Common myeloid progenitor, CD34-positive (primary cell): ENCODE measurements at regions not wholly inside any gene's neighbourhood (a gene's known extent, or its start where the extent isn't known, plus 50 kb on each side); places are given as distances from the start of the nearest gene placed in this dataset.

Source experiments
- CTCF ChIA-PET: fragments of 350-600 bp; sonication (Branson Sonifier 250); formaldehyde crosslinking; loops from one replicate; lab custom pipeline; 2021; ENCODE audit warnings: antibody characterized with exemption; lab: Charles Lee
- POLR2A ChIA-PET: fragments of 350-600 bp; sonication (Branson Sonifier 250); formaldehyde crosslinking; loops from one replicate; lab custom pipeline; 2021; ENCODE audit warnings: antibody characterized with exemption; lab: Charles Lee
- DNase-seq, 3 donors: peaks; one replicate each; pipeline versions ENCODE4 v3.0.0 to v3.0.0-alpha.2; 2013
- H3K27ac ChIP-seq, 2 experiments: 1 replicate in 1 of 2; 2 replicates in 1 of 2; pipeline ENCODE4 v1.7.0; 2013; ENCODE audit warnings: inconsistent platforms in 2 of 2, low read length in 2 of 2, mild to moderate bottlenecking in 2 of 2, low read depth in 1 of 2, moderate library complexity in 1 of 2; ENCODE audit not compliant: severe bottlenecking in 2 of 2, insufficient read depth in 1 of 2, poor library complexity in 1 of 2
- H3K27me3 ChIP-seq, 5 experiments: replicated peaks in 2 of 5; 1 replicate in 3 of 5; 2 replicates in 2 of 5; pipeline versions ENCODE4 v1.6.1 to v1.7.0; 2013; ENCODE audit warnings: low read length in 4 of 5, mild to moderate bottlenecking in 2 of 5, moderate library complexity in 2 of 5, inconsistent platforms in 1 of 5; ENCODE audit not compliant: insufficient read depth in 5 of 5, control insufficient read depth in 4 of 5
- H3K36me3 ChIP-seq, 4 experiments: 1 replicate in 2 of 4; 2 replicates in 2 of 4; pipeline versions ENCODE4 v1.6.1 to v1.7.0; 2013; ENCODE audit warnings: low read length in 3 of 4, control low read depth in 1 of 4, mild to moderate bottlenecking in 1 of 4; ENCODE audit not compliant: control insufficient read depth in 4 of 4, insufficient read depth in 4 of 4
- H3K4me1 ChIP-seq, 4 experiments: 1 replicate in 3 of 4; 2 replicates in 1 of 4; pipeline versions ENCODE4 v1.6.1 to v1.7.1; 2013; ENCODE audit warnings: low read length in 3 of 4, mild to moderate bottlenecking in 3 of 4, control low read depth in 1 of 4, inconsistent platforms in 1 of 4, moderate library complexity in 1 of 4; ENCODE audit not compliant: control insufficient read depth in 4 of 4, insufficient read depth in 4 of 4; ENCODE audit errors: control extremely low read depth in 1 of 4
- H3K4me3 ChIP-seq, 7 experiments: 1 replicate in 4 of 7; 2 replicates in 3 of 7; pipeline versions ENCODE4 v1.5.1 to v1.7.0; 2013; ENCODE audit warnings: mild to moderate bottlenecking in 7 of 7, low read length in 6 of 7, moderate library complexity in 6 of 7, inconsistent platforms in 2 of 7, low read depth in 2 of 7, control low read depth in 1 of 7; ENCODE audit not compliant: insufficient read depth in 4 of 7, control insufficient read depth in 1 of 7; ENCODE audit errors: extremely low read depth in 1 of 7
- H3K9me3 ChIP-seq, 5 experiments: 1 replicate in 4 of 5; 2 replicates in 1 of 5; pipeline versions ENCODE4 v1.6.1 to v1.7.1; 2013; ENCODE audit warnings: low read length in 4 of 5, mild to moderate bottlenecking in 2 of 5, inconsistent platforms in 1 of 5, low read depth in 1 of 5, moderate library complexity in 1 of 5; ENCODE audit not compliant: control insufficient read depth in 4 of 5, insufficient read depth in 2 of 5; ENCODE audit errors: control extremely low read depth in 1 of 5
- WGBS: methylation state at CpG from one replicate; pipeline ENCODE4 v1.1.5; 2013; ENCODE audit not compliant: insufficient coverage; 5-methylcytosine and 5-hydroxymethylcytosine counted together

DNA sequence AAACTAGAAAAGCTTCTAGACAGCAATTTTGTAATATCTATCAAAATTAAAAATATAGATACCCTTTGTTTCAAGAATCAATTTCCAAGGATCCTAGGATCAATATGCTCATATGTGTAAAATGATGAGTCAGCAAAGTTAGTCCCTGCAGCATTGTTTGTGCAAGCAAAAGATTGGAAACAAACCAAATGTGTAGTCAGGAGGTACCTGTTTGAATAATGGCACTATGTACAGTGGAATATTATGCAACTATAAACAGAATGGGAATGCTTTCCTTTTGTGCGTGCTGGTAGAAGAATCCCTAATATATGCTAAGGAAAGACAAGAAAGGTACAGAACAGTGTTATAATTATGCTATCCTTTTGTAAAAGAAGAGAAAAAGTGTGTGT, 58.5 kb upstream of the PJA2 start:
- H3K4me1 ChIP-seq = peaks cover 0 to 5% (median 0%) of the 10 kb centered on the region in 4 experiments
- no peak overlapping the region for H3K4me3 ChIP-seq
- no CpG with 5 or more reads among the region's 1 CpG for WGBS
- no peaks in the 10 kb centered on the region for H3K36me3 ChIP-seq
- ChIA-PET CTCF (interaction anchor here (0.5 to 1.1 kb wide), 3 partner anchors 59 to 827 kb away, joined by 3 read pairs; no protein-coding TSS in a partner anchor), POLR2A (no interaction called here)
- no peaks in the 10 kb centered on the region for H3K9me3 ChIP-seq
- H3K27me3 ChIP-seq = no peaks in the 10 kb centered on the region
- DNase-seq = no peak
- no peak overlapping the region for H3K27ac ChIP-seq

DNA sequence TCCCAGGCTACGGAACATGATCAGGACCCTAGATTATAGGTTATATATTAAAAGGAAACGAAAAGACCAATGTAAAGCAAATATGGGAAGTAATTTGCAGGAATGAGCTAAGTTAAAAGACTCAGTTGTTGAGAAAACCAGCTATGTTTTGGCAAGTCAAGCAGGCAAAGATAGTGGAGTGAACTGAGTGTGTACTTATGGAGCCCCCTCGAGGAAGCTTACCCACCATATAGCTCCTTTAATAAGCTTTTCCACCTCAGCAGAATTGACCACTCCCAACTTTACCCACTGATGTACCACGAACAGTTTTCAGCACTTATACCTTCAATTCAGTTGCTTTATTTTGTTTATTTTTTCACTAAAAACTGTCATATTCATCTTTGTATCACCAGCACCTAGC, 57.3 kb upstream of the PJA2 start:
- Histone ChIP-seq H3K9me3 (no peaks in the 10 kb centered on the region), H3K4me3 (no peak overlapping the region), H3K36me3 (no peaks in the 10 kb centered on the region), H3K27me3 (no peaks in the 10 kb centered on the region), H3K27ac (no peak overlapping the region), H3K4me1 (peaks cover 0 to 5% (median 0%) of the 10 kb centered on the region in 4 experiments)
- DNase-seq = no peak
- ChIA-PET POLR2A (interaction anchor here (0.6 kb wide), 1 partner anchor 128 kb away, joined by 3 read pairs; no protein-coding TSS in a partner anchor), CTCF (interaction anchor here (1.0 to 1.9 kb wide), 2 partner anchors 28 to 811 kb away, joined by 3 to 4 read pairs; no protein-coding TSS in a partner anchor)
- 100% methylated on average over 3 of the region's 4 CpGs for WGBS
